Testis (tissue), 2 donors: ENCODE measurements at regions not wholly inside any gene's neighbourhood (a gene's known extent, or its start where the extent isn't known, plus 50 kb on each side); places are given as distances from the start of the nearest gene placed in this dataset.
"Not testable (repeated sequence)": the region's sequence is repeated elsewhere in the genome, so short reads cannot be mapped to it uniquely, and the experiment has no call there.

ENCODE experiments used
- DNase-seq: peaks from one replicate; pipeline ENCODE4 v3.0.0-alpha.2; 2019
- H3K27ac ChIP-seq, 2 donors: fragments of 200-600 bp; sonication (generic); one replicate each; pipeline ENCODE4 v1.5.1; 2019
- H3K27me3 ChIP-seq: fragments of 200-600 bp; sonication (generic); one replicate; pipeline ENCODE4 v1.5.1; 2019
- H3K36me3 ChIP-seq: fragments of 200-600 bp; sonication (generic); one replicate; pipeline ENCODE4 v1.5.1; 2017; ENCODE audit warnings: low read depth; ENCODE audit errors: missing control alignments
- H3K4me1 ChIP-seq: fragments of 200-600 bp; sonication (generic); one replicate; pipeline ENCODE4 v1.5.1; 2019
- H3K4me3 ChIP-seq, 2 donors: fragments of 200-600 bp; sonication (generic); one replicate each; pipeline ENCODE4 v1.5.1; 2017 to 2019
- H3K9me3 ChIP-seq: fragments of 200-600 bp; sonication (generic); one replicate; pipeline ENCODE4 v1.5.1; 2017
- CTCF ChIP-seq, 3 experiments: fragments of 450-650 bp in 2 of 3; fragments of 200-600 bp in 1 of 3; sonication (generic) in 1 of 3; IDR thresholded peaks; one replicate each; pipeline ENCODE4 v1.5.1; 2016 to 2019; ENCODE audit warnings: antibody characterized with exemption in 3 of 3, mild to moderate bottlenecking in 2 of 3, moderate library complexity in 1 of 3
- POLR2A ChIP-seq: fragments of 450-650 bp; IDR thresholded peaks from one replicate; pipeline ENCODE4 v1.6.1; 2017; ENCODE audit warnings: antibody characterized with exemption, mild to moderate bottlenecking, moderate library complexity
- WGBS, 2 donors: methylation state at CpG; one replicate each; pipeline ENCODE4 v1.1.5; 2018; 5-methylcytosine and 5-hydroxymethylcytosine counted together
- intact Hi-C: fragments of 100-400 bp; cut with DNase I; formaldehyde crosslinking; loops from one replicate; pipeline ENCODE4 v1.15.1; 2023; ENCODE audit warnings: low total_unique reads

DNA sequence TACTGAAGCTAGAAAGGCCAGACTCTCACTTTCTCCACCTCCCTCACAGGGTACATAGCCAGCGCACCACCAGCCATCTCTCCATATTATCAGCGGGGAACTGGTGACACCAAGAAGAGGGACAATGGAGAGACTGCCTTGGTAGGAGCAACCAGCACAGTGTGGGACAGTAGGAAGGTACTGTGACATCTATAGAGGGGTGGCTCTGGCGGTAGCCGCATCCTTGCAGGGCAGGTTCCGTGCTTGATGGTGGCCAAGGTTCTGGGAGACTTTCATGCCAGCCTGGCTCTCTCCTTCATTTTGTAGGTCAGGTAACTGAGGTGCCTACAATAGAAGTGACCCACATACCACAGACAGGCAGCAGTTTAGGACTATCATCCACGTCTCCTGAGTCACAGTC, 65.5 kb upstream of the SMIM23 start:
- no peak for TF ChIP-seq CTCF (IDR thresholded peaks at IDR 0.05)
- TF ChIP-seq POLR2A, result no peak
- no peak overlapping the region for H3K4me3 ChIP-seq
- no peaks in the 10 kb centered on the region for H3K36me3 ChIP-seq
- H3K9me3 ChIP-seq, result no peaks in the 10 kb centered on the region
- H3K27me3 ChIP-seq, result no peaks in the 10 kb centered on the region
- intact Hi-C loops, result no loop called here
- H3K4me1 ChIP-seq, result no peaks in the 10 kb centered on the region
- no peak for DNase-seq
- no peak overlapping the region for H3K27ac ChIP-seq
- WGBS, 2 donors, result 59 to 79% methylated on average over 3 to 6 of the region's 6 CpGs

DNA sequence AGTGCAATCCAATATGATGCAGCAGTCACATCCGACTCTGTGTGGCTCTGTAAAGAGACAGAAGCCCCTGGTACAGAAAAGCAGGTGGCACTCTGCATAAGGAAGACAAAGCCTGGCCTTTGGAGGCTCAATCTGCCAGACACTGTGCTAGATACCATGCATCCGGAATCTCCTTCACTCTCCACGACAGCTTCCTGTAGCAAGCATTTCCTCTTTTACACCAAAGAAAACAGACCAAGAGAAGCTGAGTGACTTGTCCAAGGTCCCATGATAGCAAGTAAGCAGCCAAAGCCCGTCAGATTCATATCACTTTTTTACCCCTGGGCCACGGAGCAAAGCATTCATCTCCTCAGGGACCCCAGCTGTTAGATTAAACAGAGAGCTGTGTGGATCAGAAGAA, 64.2 kb upstream of the SMIM23 start:
- intact Hi-C loops, result no loop called here
- 59 to 62% methylated on average over 5 of the region's 5 CpGs for WGBS, 2 donors

GRCh38 chr5:171724468-171725204, 61.0 kb upstream of the SMIM23 start:
- H3K27ac ChIP-seq, result no peak overlapping the region
- intact Hi-C loops, result no loop called here
- no peaks in the 10 kb centered on the region for H3K36me3 ChIP-seq
- TF ChIP-seq CTCF (IDR thresholded peaks at IDR 0.05) (no peak), POLR2A (no peak)
- H3K9me3 ChIP-seq, result no peaks in the 10 kb centered on the region
- no peak for DNase-seq
- H3K4me3 ChIP-seq, result no peak overlapping the region
- H3K4me1 ChIP-seq, result no peaks in the 10 kb centered on the region
- WGBS, 2 donors, result 61 to 65% methylated on average over 15 of the region's 15 CpGs
- H3K27me3 ChIP-seq, result no peaks in the 10 kb centered on the region

More for the DNA sequence above, 64.2 kb upstream of the SMIM23 start:
- no peak for TF ChIP-seq CTCF (IDR thresholded peaks at IDR 0.05)
- no peak for TF ChIP-seq POLR2A
- H3K4me3 ChIP-seq, result no peak overlapping the region
- DNase-seq, result no peak
- H3K36me3 ChIP-seq, result no peaks in the 10 kb centered on the region
- H3K4me1 ChIP-seq, result no peaks in the 10 kb centered on the region
- H3K27me3 ChIP-seq, result no peaks in the 10 kb centered on the region
- H3K27ac ChIP-seq, result no peak overlapping the region
- no peaks in the 10 kb centered on the region for H3K9me3 ChIP-seq

GRCh38 chr5:171725205-171725601, 60.4 kb upstream of the SMIM23 start:
- TF ChIP-seq POLR2A (no peak), CTCF (IDR thresholded peaks at IDR 0.05) (no peak)
- no peaks in the 10 kb centered on the region for H3K36me3 ChIP-seq
- H3K27me3 ChIP-seq, result no peaks in the 10 kb centered on the region
- H3K27ac ChIP-seq, result no peak overlapping the region
- 46 to 54% methylated on average over 3 of the region's 3 CpGs for WGBS, 2 donors
- no peak overlapping the region for H3K4me3 ChIP-seq
- H3K4me1 ChIP-seq, result no peaks in the 10 kb centered on the region
- H3K9me3 ChIP-seq, result no peaks in the 10 kb centered on the region
- DNase-seq, result no peak
- intact Hi-C loops, result no loop called here

DNA sequence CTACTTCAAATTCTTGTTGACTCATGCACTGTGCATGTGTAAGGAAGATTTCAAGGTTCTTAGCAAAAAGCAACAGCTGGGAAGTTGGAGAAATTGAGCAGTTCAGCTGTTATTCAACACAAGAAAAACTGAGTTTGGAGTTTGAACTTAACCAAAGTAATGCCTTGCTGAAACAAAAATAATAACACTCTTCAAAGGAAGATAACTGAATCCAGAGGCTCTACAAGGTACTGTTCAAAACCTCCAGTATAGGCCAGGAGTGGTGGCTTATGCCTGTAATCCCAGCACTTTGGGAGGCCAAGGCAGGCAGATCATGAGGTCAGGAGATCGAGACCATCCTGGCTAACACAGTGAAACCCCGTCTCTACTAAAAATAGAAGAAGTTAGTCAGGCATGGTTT, 58.8 kb upstream of the SMIM23 start:
- intact Hi-C loops, H3K27ac ChIP-seq, H3K4me1 ChIP-seq, H3K36me3 ChIP-seq, H3K27me3 ChIP-seq, H3K4me3 ChIP-seq, DNase-seq, H3K9me3 ChIP-seq: not testable (repeated sequence)
- WGBS, 2 donors, result 80 to 93% methylated on average over 2 of the region's 2 CpGs
